Adrenal gland (tissue), 9 donors: ENCODE measurements at regions not wholly inside any gene's neighbourhood (a gene's known extent, or its start where the extent isn't known, plus 50 kb on each side); places are given as distances from the start of the nearest gene placed in this dataset.

Source experiments
- DNase-seq, 7 donors: peaks; one replicate each; pipeline ENCODE4 v3.0.0-alpha.2; 2019 to 2020
- H3K27ac ChIP-seq, 5 donors: fragments of 200-600 bp; sonication (generic) in 4 of 5; 1 replicate in 3 of 5; 2 replicates in 2 of 5; pipeline versions ENCODE4 v1.5.1 to v1.8.0; 2016 to 2020; ENCODE audit warnings: mild to moderate bottlenecking in 1 of 5
- H3K27me3 ChIP-seq: fragments of 200-600 bp; 2 replicates; pipeline ENCODE4 v1.8.0; 2021
- H3K36me3 ChIP-seq, 2 donors: fragments of 200-600 bp; replicated peaks in 1 of 2; 1 replicate in 1 of 2; 2 replicates in 1 of 2; pipeline versions ENCODE4 v1.5.1 to v1.8.0; 2018 to 2022
- H3K4me1 ChIP-seq, 2 donors: fragments of 200-600 bp; replicated peaks in 1 of 2; 1 replicate in 1 of 2; 2 replicates in 1 of 2; pipeline versions ENCODE4 v1.5.1 to v1.8.0; 2018 to 2021
- H3K4me3 ChIP-seq, 4 donors: fragments of 200-600 bp; sonication (generic) in 3 of 4; one replicate each; pipeline ENCODE4 v1.5.1; 2016 to 2018
- H3K9me3 ChIP-seq, 3 donors: fragments of 200-600 bp; sonication (generic) in 1 of 3; replicated peaks in 1 of 3; 1 replicate in 2 of 3; 2 replicates in 1 of 3; pipeline versions ENCODE4 v1.5.1 to v1.8.0; 2016 to 2021
- CTCF ChIP-seq, 6 experiments: fragments of 450-650 bp in 4 of 6; fragments of 200-600 bp in 2 of 6; sonication (generic) in 1 of 6; IDR thresholded peaks; 1 replicate in 5 of 6; 2 replicates in 1 of 6; pipeline versions ENCODE4 v1.5.1 to v1.8.0; 2016 to 2021; ENCODE audit warnings: antibody characterized with exemption in 6 of 6, mild to moderate bottlenecking in 2 of 6, moderate library complexity in 1 of 6
- POLR2A ChIP-seq, 2 donors: fragments of 450-650 bp; IDR thresholded peaks; one replicate each; pipeline ENCODE4 v1.6.1; 2017; ENCODE audit warnings: antibody characterized with exemption in 2 of 2, mild to moderate bottlenecking in 2 of 2, moderate library complexity in 1 of 2
- WGBS, 4 donors: extraction: QIAGEN DNeasy Blood & Tissue Kit in 2 of 4; methylation state at CpG; one replicate each; pipeline versions ENCODE4 v1.1.5 to v1.1.7; 2013 to 2017; 5-methylcytosine and 5-hydroxymethylcytosine counted together
- intact Hi-C, 2 donors: fragments of 100-400 bp; cut with DNase I; formaldehyde crosslinking; loops; one replicate each; pipeline versions ENCODE4 v1.14.1 to v1.15.0; 2022 to 2023
- donor health status: healthy with polysubstance abuse.
- donor health status: Bipolar disorder and iron deficiency.
- donor health status: DM: yes; HTN: yes; CAD: no.
- donor health status: DM: no; HTN: no; CAD: no.
- donor health status: DM: no; HTN: no; CAD: no.

DNA sequence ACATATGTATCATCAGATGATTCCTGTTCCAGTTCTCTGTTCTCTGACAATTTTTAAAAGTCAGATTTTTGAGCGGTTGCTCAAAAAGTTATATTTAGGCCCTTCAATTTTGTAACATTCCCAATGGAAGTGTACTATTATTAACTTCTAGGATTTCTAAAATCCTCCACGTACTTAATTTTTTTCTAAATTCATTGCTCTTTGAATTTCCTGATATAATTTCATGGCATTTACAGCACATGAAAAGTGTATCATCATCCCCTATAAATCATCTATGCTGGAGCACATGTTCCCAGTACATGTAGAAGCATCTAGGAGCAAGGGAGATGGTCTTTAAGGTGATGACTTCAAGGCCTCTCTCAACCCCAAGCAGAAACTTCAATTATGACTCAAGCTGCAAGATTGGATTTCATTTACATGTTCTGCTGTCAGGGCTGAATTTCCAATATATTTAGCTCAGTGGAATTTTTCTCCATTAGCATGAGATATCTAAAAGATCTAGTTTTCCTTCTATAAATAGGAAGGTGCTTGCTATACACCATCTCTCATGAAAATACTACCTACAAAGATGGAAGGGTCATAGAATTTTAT lies 392.8 kb upstream of the MIR17HG start:
- intact Hi-C loops = no loop called here
- WGBS, 4 donors = 77 to 87% (median 80%) methylated on average over 2 of the region's 2 CpGs

GRCh38 chr13:90956031-90956430 lies 391.5 kb upstream of the MIR17HG start:
- H3K27me3 ChIP-seq = no peaks in the 10 kb centered on the region
- DNase-seq = no peak
- H3K4me3 ChIP-seq = no peak overlapping the region
- no peaks in the 10 kb centered on the region for H3K9me3 ChIP-seq
- intact Hi-C loops = no loop called here
- 68 to 81% (median 75%) methylated on average over 1 of the region's 1 CpG for WGBS, 4 donors
- TF ChIP-seq POLR2A (IDR thresholded peaks at IDR 0.05) (no peak), CTCF (IDR thresholded peaks at IDR 0.05) (no peak)
- H3K4me1 ChIP-seq = no peaks in the 10 kb centered on the region
- H3K36me3 ChIP-seq = no peaks in the 10 kb centered on the region
- no peak overlapping the region for H3K27ac ChIP-seq

More for the DNA sequence above, 392.8 kb upstream of the MIR17HG start:
- Histone ChIP-seq H3K4me1 (no peaks in the 10 kb centered on the region), H3K27ac (no peak overlapping the region), H3K4me3 (no peak overlapping the region), H3K9me3 (no peaks in the 10 kb centered on the region), H3K27me3 (no peaks in the 10 kb centered on the region), H3K36me3 (no peaks in the 10 kb centered on the region)
- TF ChIP-seq POLR2A (IDR thresholded peaks at IDR 0.05) (no peak), CTCF (IDR thresholded peaks at IDR 0.05) (no peak)
- no peak for DNase-seq

GRCh38 chr13:90958866-90959265 lies 388.6 kb upstream of the MIR17HG start:
- no peak overlapping the region for H3K27ac ChIP-seq
- intact Hi-C loops = no loop called here
- H3K36me3 ChIP-seq = no peaks in the 10 kb centered on the region
- DNase-seq = no peak
- 65 to 77% (median 70%) methylated on average over 2 of the region's 2 CpGs for WGBS, 4 donors
- H3K4me1 ChIP-seq = no peaks in the 10 kb centered on the region
- no peak for TF ChIP-seq POLR2A (IDR thresholded peaks at IDR 0.05)
- no peak for TF ChIP-seq CTCF (IDR thresholded peaks at IDR 0.05)
- H3K27me3 ChIP-seq = no peaks in the 10 kb centered on the region
- H3K4me3 ChIP-seq = no peak overlapping the region
- H3K9me3 ChIP-seq = no peaks in the 10 kb centered on the region

DNA sequence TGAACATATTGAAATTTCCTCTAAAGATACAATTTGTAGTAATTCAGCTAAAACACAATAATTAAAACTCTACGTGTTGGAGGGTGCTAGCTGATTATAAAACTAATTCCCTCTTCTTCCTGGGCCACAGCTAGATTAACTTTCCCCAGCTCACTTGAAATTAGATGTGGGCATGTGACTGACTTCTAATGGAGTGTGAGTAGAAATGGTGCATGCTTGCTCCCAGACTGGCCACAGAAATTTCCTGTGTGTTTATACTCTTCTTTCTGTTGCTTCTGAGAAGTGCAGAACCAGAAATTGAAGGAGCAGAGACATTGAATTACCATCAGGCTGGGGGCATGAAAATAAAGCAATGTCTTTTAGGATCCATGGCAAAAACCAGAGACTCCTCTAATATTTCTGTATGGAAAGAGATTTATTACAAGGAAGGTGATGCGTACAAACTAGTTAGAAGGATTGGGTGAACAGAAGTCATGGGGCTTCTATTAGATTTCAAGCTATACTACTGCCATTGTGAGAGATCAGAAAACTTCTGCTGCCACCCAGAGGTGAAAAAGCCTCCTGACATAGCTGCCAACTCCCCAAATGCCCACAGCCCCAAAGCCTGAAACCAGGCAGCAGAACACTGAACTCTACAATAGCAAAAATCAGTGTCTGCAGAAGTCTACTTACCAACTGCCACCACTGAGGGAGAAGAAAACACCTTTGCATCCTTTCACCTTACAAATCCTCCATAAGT lies 379.2 kb upstream of the MIR17HG start:
- no peak for DNase-seq
- no peaks in the 10 kb centered on the region for H3K27me3 ChIP-seq
- H3K9me3 ChIP-seq = no peaks in the 10 kb centered on the region
- no peak for TF ChIP-seq CTCF (IDR thresholded peaks at IDR 0.05)
- no peak for TF ChIP-seq POLR2A (IDR thresholded peaks at IDR 0.05)
- WGBS, 4 donors = 31 to 52% (median 43%) methylated on average over 2 of the region's 2 CpGs
- H3K4me3 ChIP-seq = no peak overlapping the region
- no peaks in the 10 kb centered on the region for H3K36me3 ChIP-seq
- H3K4me1 ChIP-seq = no peaks in the 10 kb centered on the region
- intact Hi-C loops = no loop called here
- no peak overlapping the region for H3K27ac ChIP-seq
